ENCODE measurements at regions not wholly inside any gene's neighbourhood (a gene's known extent, or its start where the extent isn't known, plus 50 kb on each side); places are given as distances from the start of the nearest gene placed in this dataset.
"Not testable (repeated sequence)": the region's sequence is repeated elsewhere in the genome, so short reads cannot be mapped to it uniquely, and the experiment has no call there.

DNA sequence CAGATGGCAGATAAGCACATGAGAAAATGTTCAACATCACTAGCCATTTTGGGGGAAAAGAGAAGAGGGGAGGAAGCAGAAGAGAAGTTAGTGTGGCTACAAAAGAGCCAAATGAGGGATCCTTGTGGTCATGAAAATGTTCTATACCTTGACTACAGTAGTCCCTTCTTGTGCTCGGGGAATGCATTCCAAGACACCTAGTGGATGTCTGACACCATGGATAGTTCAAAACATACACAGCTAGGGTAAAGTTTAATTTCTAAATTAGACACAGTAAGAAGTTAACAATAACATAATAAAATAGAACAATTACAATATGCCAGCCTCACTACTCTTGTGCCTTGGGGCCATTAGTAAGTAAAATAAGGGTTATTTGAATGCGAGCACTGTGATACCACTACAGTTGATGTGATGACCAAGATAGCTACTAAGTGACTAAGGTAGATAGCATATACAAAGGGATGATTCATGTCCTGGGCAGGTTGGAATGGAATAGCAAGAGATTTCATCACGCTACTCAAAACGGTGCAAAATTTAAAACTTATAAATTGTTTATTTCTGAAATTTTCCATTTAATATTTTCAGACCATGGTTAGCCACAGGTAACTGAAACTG lies 344.1 kb downstream of the NR2F1-AS1 start:
- Mint-ChIP-seq H3K27ac (no peak overlapping the region), H3K4me3 (no peak overlapping the region), H3K9me3 (peaks cover 12% of the 10 kb centered on the region), H3K36me3 (no peaks in the 10 kb centered on the region), H3K27me3 (no peaks in the 10 kb centered on the region), H3K4me1 (no peaks in the 10 kb centered on the region)
- no peak for ATAC-seq

DNA sequence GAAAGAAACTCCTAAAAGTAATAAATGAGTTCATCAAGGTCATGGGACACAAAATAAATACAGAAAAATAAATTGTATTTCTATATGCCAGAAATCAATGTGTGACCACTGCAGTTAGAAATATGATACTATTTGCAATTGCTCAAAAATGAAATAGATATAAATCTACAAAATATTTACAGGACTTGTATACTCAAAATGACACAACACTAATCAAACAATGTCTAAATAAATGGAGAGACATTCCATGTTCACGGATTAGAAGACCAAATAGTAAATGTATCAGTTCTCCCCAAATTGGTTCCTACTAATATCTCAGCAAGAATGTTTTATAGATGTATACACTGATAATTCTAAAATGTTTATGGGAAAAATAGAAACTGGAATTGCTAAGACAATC lies 345.3 kb downstream of the NR2F1-AS1 start:
- Mint-ChIP-seq H3K27ac (no peak overlapping the region), H3K4me1 (no peaks in the 10 kb centered on the region), H3K36me3 (no peaks in the 10 kb centered on the region), H3K4me3 (no peak overlapping the region), H3K27me3 (no peaks in the 10 kb centered on the region), H3K9me3 (peaks cover 12% of the 10 kb centered on the region)
- no peak for ATAC-seq

DNA sequence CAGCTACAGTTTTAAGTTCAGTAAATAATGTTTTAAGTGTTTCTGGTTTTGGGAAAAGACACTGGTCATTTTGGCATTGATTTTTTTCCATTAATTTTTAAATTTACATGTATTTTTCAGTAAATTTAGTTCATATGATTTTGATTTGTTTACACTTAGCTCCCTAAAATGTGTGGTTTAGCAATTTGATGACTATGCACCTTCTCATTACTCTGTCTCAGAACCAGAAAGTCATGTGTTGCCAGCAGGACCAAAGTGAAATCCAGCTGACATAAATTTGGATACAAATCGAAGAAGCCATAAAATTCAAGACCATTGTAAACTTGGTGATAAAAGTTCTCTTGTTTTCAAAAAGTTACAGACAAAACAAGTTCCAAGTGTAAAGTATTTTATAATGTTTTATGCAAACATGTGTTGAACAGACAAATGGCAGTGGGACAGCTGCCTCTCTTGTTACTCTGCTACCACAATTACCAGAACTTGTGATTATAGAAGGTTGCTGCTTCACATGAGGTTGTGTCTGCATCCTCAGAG lies 354.8 kb downstream of the NR2F1-AS1 start:
- no peak overlapping the region for H3K27ac Mint-ChIP-seq
- no peaks in the 10 kb centered on the region for H3K4me1 Mint-ChIP-seq
- H3K4me3 Mint-ChIP-seq, result no peak overlapping the region
- H3K36me3 Mint-ChIP-seq, result no peaks in the 10 kb centered on the region
- ATAC-seq, result no peak
- H3K9me3 Mint-ChIP-seq, result no peaks in the 10 kb centered on the region
- no peaks in the 10 kb centered on the region for H3K27me3 Mint-ChIP-seq

DNA sequence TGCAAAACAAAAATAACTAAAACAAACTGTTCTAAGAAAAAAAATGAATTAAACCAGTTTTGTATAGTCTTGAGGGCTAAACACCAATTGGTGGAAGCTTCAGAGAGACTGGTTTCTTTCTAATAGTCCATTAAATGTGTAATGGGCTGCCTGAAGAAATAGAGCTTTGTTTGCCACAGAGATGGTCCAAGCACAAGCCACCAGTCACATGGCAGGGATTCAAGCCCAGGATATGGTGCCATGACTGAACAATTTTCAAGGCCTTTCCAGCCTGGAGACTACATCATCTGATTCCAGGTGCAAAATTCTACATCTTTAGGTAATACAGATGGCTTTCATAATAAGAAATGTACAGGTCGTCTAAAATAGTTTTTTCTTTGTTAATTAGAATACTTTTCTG lies 355.3 kb downstream of the NR2F1-AS1 start:
- ATAC-seq, result no peak
- Mint-ChIP-seq H3K4me3 (no peak overlapping the region), H3K36me3 (no peaks in the 10 kb centered on the region), H3K9me3 (no peaks in the 10 kb centered on the region), H3K4me1 (no peaks in the 10 kb centered on the region), H3K27me3 (no peaks in the 10 kb centered on the region), H3K27ac (no peak overlapping the region)

DNA sequence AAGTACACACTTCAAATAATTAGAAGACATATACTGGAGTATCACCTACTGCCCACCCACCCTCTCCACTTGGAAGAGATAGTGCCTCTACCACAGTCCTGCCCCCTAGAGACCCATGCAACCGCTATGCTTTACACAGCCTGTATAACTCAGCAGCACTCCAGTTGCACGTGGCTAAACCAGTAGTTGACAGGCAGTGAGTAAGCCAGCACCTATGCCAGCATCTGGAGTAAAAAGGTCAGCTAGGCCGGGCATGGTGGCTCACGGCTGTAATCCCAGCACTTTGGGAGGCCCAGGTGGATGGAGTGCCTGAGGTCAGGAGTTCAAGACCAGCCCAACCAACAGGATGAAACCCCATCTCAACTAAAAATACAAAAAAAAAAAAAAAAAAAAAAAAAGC lies 356.4 kb downstream of the NR2F1-AS1 start:
- Mint-ChIP-seq H3K36me3 (no peaks in the 10 kb centered on the region), H3K9me3 (no peaks in the 10 kb centered on the region), H3K27ac (no peak overlapping the region), H3K4me1 (no peaks in the 10 kb centered on the region), H3K4me3 (no peak overlapping the region), H3K27me3 (no peaks in the 10 kb centered on the region)
- ATAC-seq, result no peak

DNA sequence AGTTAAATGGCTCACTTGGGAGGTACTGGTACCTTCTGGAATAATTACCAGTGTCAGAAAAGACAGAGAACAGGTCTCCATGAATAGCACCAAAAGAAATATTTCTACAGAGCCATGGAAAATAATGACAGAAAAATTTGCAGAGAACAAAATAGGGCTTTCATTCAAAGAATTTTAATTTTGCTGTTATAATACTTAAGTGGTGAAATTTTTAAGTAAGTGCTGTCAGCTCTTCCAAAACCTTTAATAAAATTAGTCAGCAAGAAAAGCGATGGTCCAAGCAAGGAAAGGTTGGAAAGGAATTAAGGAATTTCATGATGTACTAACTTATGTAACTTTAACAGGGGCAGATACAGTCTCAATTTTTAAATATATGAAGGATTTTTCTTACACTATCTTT lies 359.2 kb downstream of the NR2F1-AS1 start:
- no peaks in the 10 kb centered on the region for H3K4me1 Mint-ChIP-seq
- H3K27me3 Mint-ChIP-seq, result no peaks in the 10 kb centered on the region
- ATAC-seq, result no peak
- no peak overlapping the region for H3K4me3 Mint-ChIP-seq
- H3K27ac Mint-ChIP-seq, result no peak overlapping the region
- no peaks in the 10 kb centered on the region for H3K9me3 Mint-ChIP-seq
- H3K36me3 Mint-ChIP-seq, result no peaks in the 10 kb centered on the region

DNA sequence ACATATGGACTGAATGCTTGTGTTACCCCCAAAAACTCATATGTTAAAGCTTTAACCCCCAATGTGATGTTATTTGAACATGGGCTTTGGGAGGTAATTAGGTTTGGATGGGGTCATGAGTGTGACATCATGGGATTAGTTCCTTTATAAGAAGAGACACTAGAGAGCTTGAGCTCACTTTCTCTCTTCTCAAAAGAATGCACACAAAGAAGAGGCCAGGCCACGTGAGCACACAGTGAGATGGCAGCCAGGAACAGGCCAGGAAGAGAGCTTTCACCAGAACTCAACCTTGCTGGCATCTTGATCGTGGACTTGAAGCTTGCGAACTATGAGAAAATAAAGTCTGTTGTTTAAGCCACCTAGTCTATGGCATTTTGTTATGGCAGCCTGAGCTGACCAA lies 360.6 kb downstream of the NR2F1-AS1 start:
- Mint-ChIP-seq H3K9me3 (no peaks in the 10 kb centered on the region), H3K4me1 (no peaks in the 10 kb centered on the region), H3K4me3 (no peak overlapping the region), H3K27me3 (no peaks in the 10 kb centered on the region), H3K36me3 (no peaks in the 10 kb centered on the region), H3K27ac (no peak overlapping the region)
- ATAC-seq, result no peak

DNA sequence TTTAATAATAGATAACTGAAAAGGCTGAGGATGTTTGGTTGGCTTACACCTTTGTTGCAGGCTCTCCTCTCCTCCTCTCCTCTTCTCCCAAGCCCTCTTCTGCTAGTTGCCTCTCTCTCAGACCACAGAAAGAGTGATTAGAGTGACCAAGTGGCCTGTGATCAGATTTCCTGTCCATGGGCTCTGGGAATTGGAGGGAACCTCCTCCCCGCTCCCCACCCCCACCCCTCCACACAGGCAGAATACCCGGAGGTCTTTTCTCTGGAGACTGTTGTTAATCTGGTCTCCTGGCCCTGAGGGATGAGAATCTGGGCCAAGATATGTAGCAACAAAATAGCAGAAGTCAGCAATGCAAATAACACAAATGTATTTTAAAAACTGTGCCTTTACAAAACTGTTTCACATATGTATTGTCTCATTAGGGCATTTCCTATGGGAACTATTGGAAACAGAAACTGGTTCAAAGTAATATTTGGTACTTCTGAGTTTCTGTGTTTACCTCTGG lies 361.3 kb downstream of the NR2F1-AS1 start:
- no peak for ATAC-seq
- H3K4me1 Mint-ChIP-seq, result no peaks in the 10 kb centered on the region
- no peaks in the 10 kb centered on the region for H3K9me3 Mint-ChIP-seq
- no peaks in the 10 kb centered on the region for H3K36me3 Mint-ChIP-seq
- no peak overlapping the region for H3K27ac Mint-ChIP-seq
- H3K27me3 Mint-ChIP-seq, result no peaks in the 10 kb centered on the region
- H3K4me3 Mint-ChIP-seq, result no peak overlapping the region

DNA sequence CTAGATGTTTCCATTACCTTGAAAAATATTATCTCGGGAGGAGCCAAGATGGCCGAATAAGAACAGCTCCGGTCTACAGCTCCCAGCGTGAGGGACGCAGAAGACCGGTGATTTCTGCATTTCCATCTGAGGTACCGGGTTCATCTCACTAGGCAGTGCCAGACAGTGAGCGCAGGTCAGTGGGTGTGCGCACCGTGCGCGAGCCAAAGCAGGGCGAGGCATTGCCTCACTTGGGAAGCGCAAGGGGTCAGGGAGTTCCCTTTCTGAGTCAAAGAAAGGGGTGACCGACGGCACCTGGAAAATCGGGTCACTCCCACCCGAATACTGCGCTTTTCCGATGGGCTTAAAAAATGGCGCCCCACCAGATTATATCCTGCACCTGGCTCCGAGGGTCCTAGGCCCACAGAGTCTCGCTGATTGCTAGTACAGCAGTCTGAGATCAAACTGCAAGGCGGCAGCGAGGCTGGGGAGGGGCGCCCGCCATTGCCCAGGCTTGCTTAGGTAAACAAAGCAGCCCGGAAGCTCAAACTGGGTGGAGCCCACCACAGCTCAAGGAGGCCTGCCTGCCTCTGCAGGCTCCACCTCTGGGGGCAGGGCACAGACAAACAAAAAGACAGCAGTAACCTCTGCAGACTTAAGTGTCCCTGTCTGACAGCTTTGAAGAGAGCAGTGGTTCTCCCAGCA lies 367.8 kb downstream of the NR2F1-AS1 start:
- H3K27ac Mint-ChIP-seq, H3K4me3 Mint-ChIP-seq, H3K36me3 Mint-ChIP-seq, H3K27me3 Mint-ChIP-seq, H3K4me1 Mint-ChIP-seq, H3K9me3 Mint-ChIP-seq, ATAC-seq: not testable (repeated sequence)

DNA sequence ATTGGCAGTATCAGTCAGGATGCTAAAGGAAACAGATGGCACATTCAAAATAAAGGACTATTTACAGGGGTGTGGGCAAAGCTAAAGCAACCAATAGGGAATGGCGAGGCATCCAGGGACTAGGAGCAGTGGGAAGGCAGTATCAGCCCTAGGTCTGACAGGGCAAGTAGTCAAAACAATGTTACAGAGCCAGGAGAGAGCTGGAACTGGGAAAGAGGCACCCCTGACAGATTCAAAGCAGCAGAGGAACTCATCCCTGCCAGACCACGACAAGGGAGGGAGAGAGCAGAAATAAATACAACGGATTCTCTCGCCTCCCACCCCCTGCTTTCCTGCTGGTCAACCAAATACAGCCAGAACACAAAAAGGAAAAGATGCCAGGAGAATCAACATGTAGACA lies 371.5 kb downstream of the NR2F1-AS1 start:
- no peak for ATAC-seq
- Mint-ChIP-seq H3K4me3 (no peak overlapping the region), H3K36me3 (no peaks in the 10 kb centered on the region), H3K27ac (no peak overlapping the region), H3K4me1 (no peaks in the 10 kb centered on the region), H3K27me3 (no peaks in the 10 kb centered on the region), H3K9me3 (no peaks in the 10 kb centered on the region)

DNA sequence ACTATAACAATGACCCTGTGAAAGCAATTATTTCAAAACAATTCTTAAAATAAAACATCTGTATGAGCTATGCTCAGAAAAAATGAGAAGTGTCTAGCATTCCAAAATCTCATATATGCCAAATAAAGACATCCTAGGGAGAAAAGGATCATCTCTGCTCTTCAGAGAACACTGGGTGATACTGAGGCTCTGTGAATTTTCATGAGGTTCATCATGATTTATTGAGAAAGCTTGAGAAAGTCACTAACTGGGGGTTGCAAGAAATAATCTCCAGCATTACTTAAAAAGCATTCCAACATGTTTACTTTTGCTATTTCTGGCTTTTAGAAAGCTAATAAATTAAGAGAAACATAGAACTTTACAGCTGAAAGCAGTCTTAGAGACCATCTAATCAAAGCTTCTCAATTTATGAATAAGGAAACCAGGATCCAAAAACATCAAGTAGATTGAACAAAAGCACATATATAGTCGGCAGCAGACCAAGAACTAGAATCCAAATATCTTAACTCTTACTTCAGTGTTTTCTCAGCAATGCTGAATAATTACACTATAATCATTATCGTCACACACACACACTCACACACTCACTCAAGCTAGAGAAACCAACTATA lies 372.8 kb downstream of the NR2F1-AS1 start:
- no peak overlapping the region for H3K4me3 Mint-ChIP-seq
- no peaks in the 10 kb centered on the region for H3K27me3 Mint-ChIP-seq
- H3K4me1 Mint-ChIP-seq, result no peaks in the 10 kb centered on the region
- no peak for ATAC-seq
- H3K9me3 Mint-ChIP-seq, result no peaks in the 10 kb centered on the region
- H3K36me3 Mint-ChIP-seq, result no peaks in the 10 kb centered on the region
- no peak overlapping the region for H3K27ac Mint-ChIP-seq

DNA sequence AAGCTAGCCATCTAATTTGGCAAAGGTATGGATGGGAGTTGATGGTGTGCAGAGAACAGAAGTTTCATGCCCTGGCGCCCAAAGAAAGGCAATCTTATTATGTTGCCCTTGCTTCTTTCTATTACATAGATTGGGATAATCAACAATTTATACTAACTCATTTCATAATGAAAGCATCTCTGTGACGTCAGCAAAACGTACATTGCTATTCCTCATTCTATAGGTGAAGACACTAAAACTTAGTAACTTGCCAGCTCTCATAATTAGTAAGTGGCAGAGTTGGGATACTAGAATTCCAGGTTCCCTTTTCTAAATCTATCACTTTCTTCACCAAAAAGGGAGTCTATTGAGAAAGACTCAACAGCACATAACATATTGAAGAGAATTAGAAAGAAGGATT lies 374.8 kb downstream of the NR2F1-AS1 start:
- no peak overlapping the region for H3K27ac Mint-ChIP-seq
- no peak for ATAC-seq
- H3K27me3 Mint-ChIP-seq, result no peaks in the 10 kb centered on the region
- no peaks in the 10 kb centered on the region for H3K9me3 Mint-ChIP-seq
- no peaks in the 10 kb centered on the region for H3K36me3 Mint-ChIP-seq
- H3K4me1 Mint-ChIP-seq, result no peaks in the 10 kb centered on the region
- H3K4me3 Mint-ChIP-seq, result no peak overlapping the region

DNA sequence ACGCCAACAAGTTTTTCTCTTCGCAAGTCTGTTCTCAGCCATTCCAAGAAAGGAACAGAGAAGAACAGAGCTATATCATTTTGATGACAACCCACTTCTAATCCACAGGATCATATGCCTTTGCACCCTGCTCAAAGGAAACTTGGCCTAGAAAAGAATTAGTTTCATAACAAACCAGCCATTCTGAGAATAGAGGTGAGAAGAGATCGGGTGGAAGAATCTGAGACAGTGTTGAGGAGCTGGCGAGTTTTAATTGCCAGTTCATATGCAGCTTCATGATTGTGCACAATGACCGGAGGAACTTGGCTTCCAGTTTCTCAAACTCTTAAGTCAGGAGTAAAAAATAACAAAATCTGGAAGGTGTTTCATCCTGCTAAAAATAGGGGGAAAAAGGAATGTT lies 380.0 kb downstream of the NR2F1-AS1 start:
- no peaks in the 10 kb centered on the region for H3K36me3 Mint-ChIP-seq
- no peaks in the 10 kb centered on the region for H3K27me3 Mint-ChIP-seq
- no peaks in the 10 kb centered on the region for H3K9me3 Mint-ChIP-seq
- H3K4me3 Mint-ChIP-seq, result no peak overlapping the region
- H3K4me1 Mint-ChIP-seq, result no peaks in the 10 kb centered on the region
- no peak overlapping the region for H3K27ac Mint-ChIP-seq
- no peak for ATAC-seq

DNA sequence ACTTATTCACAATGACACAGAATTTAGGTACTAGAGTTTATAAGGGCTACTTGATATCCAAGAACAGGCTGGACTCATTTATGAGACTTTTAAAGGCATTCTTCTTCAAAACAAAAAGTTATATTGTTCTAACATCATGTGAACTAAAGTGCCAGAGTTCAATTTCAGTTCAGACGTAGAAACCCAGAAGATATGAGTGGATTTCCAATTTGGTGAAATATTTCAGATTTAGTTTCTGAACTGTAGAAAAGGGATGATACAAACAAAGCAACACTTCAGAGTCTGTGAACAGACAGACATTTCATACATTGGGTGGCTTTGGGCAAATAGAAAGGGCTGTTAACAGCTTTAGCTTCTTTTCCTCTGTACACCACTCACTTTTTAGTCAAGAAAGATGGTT lies 384.0 kb downstream of the NR2F1-AS1 start:
- no peak overlapping the region for H3K4me3 Mint-ChIP-seq
- no peak overlapping the region for H3K27ac Mint-ChIP-seq
- H3K27me3 Mint-ChIP-seq, result no peaks in the 10 kb centered on the region
- no peaks in the 10 kb centered on the region for H3K36me3 Mint-ChIP-seq
- H3K4me1 Mint-ChIP-seq, result no peaks in the 10 kb centered on the region
- no peak for ATAC-seq
- no peaks in the 10 kb centered on the region for H3K9me3 Mint-ChIP-seq

DNA sequence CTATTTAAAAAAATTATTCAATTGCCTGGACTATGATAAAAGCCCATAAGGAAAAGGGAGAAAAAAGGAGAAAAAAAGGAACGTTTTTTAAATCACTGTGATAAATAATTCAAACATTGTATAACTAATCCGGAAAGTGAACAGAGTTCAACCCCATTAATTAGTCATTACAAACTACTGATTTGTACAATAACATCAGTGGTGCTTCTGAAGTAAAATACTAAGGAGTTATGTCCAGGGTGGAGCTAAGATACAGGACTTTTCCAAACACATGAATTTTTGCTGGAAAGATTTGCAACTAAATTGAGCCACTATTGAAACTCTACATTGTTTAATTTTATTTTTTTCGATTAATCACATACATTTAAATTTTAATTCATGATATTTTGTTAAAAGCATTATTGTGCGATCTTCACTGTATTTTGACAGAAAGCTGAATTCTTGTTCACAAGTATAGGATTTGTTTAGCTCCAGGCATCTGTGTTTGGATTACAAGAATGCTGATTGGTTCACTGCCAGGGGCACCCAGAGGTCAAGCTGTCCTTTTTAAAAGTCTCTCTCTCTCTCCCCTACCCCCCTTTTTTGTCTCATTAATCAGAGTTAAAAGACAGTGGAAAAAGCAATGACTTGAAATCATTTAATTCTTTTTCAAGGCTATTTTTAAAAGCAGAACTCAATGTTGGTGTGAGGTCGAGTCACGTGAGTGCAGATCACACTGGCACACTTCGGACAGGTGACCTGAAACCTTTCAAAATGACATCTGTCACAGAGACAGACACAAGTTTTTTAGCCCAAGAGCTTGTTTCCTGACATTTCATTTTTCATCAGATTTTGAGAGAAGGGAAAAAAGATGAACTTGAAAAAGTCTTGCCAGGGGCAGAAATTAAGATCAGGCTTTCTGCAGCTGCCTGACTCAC lies 387.3 kb downstream of the NR2F1-AS1 start:
- Mint-ChIP-seq H3K4me1 (no peaks in the 10 kb centered on the region), H3K36me3 (no peaks in the 10 kb centered on the region), H3K27me3 (no peaks in the 10 kb centered on the region)

More for the DNA sequence above, 387.3 kb downstream of the NR2F1-AS1 start:
- ATAC-seq, result no peak
- no peak overlapping the region for H3K4me3 Mint-ChIP-seq
- peaks cover 4% of the 10 kb centered on the region for H3K9me3 Mint-ChIP-seq
- no peak overlapping the region for H3K27ac Mint-ChIP-seq

All from stimulated activated memory B cell treated with anti-CD40 and anti-IgM and Interleukin-4, amounts not matched to agents 10 μg/mL and 1 μg/mL and 100 μg/mL, for 72 hours (primary cell).